HepG2 (cell line): ENCODE measurements at regions not wholly inside any gene's neighbourhood (a gene's known extent, or its start where the extent isn't known, plus 50 kb on each side); places are given as distances from the start of the nearest gene placed in this dataset.

Experiments
- EP300 ChIP-seq, 3 experiments: sonication (generic) in 1 of 3; formaldehyde crosslinking in 1 of 3; IDR thresholded peaks; 2 replicates each; pipeline versions ENCODE4 v1.5.1 to v1.6.1; 2011 to 2020; ENCODE audit warnings: low read depth in 2 of 3, low read length in 2 of 3, borderline replicate concordance in 1 of 3, improper control_type of control experiment in 1 of 3, mild to moderate bottlenecking in 1 of 3, missing genetic modification reagents in 1 of 3, moderate library complexity in 1 of 3
- KDM5B ChIP-seq: sonication (generic); formaldehyde crosslinking; IDR thresholded peaks from 2 replicates; pipeline ENCODE4 v1.4.0; 2020; ENCODE audit warnings: missing genetic modification reagents, mild to moderate bottlenecking, borderline replicate concordance
- POLR2A ChIP-seq, 2 experiments: IDR thresholded peaks; 2 replicates each; pipeline ENCODE4 v1.6.1; 2011; ENCODE audit warnings: low read depth in 2 of 2, low read length in 2 of 2, mild to moderate bottlenecking in 1 of 2, moderate library complexity in 1 of 2; ENCODE audit not compliant: insufficient read depth in 1 of 2
- SIN3B ChIP-seq: fragments of 150-350 bp; IDR thresholded peaks from 2 replicates; pipeline ENCODE4 v1.6.1; 2014; ENCODE audit warnings: low read length
- STAT5B ChIP-seq: sonication (generic); formaldehyde crosslinking; IDR thresholded peaks from 2 replicates; pipeline ENCODE4 v1.4.0; 2020; ENCODE audit warnings: missing genetic modification reagents
- XRCC5 ChIP-seq: fragments of 200-400 bp; formaldehyde crosslinking; optimal IDR thresholded peaks from 2 replicates; pipeline ENCODE3; 2017; ENCODE audit warnings: mild to moderate bottlenecking, low read length
- ZFX ChIP-seq: sonication (generic); formaldehyde crosslinking; IDR thresholded peaks from 2 replicates; pipeline ENCODE4 v1.4.0; 2020; ENCODE audit warnings: mild to moderate bottlenecking, low read depth, missing genetic modification reagents, moderate library complexity
- TF ChIP-seq, protein P1 (sequence below): sonication (generic); formaldehyde crosslinking; IDR thresholded peaks from 2 replicates; pipeline ENCODE4 v1.5.0; 2020; ENCODE audit warnings: mild to moderate bottlenecking, missing genetic modification reagents, moderate library complexity

DNA sequence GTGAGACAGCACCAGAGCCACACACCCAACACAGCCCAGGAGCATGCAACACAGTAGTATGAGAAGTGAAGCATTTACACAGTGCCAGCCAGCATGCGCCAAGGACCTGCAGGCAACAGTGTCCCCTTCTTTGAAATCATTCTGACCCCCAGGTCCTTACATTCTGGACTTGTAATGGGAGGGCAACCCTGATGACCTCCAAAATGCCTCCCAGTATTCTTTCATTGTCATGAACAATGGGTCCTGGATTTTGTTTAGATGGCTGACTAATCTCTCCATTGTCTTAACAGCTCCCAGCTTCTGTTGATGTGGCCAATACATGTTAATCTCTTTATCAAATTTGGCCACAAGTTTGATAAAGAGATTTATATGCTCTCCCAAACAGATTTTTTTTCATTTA lies 417.1 kb downstream of the DMRTA1 start:
- TF ChIP-seq ZFX (CRISPR knock-in tag) (no peak), SIN3B (no peak), POLR2A (IDR thresholded peaks at IDR 0.05; ENCODE audit: insufficient read depth in 1 of 2, low read depth in 2 of 2, low read length in 2 of 2) (no peak), STAT5B (CRISPR knock-in tag) (no peak), EP300 (IDR thresholded peaks at IDR 0.05; ENCODE audit: low read depth in 2 of 2, low read length in 2 of 2) (no peak), EP300 (CRISPR knock-in tag; IDR thresholded peaks at IDR 0.05; ENCODE audit: borderline replicate concordance) (no peak), KDM5B (CRISPR knock-in tag) (no peak), XRCC5 (no peak)
- TF ChIP-seq, protein P1, sequence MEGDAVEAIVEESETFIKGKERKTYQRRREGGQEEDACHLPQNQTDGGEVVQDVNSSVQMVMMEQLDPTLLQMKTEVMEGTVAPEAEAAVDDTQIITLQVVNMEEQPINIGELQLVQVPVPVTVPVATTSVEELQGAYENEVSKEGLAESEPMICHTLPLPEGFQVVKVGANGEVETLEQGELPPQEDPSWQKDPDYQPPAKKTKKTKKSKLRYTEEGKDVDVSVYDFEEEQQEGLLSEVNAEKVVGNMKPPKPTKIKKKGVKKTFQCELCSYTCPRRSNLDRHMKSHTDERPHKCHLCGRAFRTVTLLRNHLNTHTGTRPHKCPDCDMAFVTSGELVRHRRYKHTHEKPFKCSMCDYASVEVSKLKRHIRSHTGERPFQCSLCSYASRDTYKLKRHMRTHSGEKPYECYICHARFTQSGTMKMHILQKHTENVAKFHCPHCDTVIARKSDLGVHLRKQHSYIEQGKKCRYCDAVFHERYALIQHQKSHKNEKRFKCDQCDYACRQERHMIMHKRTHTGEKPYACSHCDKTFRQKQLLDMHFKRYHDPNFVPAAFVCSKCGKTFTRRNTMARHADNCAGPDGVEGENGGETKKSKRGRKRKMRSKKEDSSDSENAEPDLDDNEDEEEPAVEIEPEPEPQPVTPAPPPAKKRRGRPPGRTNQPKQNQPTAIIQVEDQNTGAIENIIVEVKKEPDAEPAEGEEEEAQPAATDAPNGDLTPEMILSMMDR (CRISPR knock-in tag), result no peak
